ENCODE measurements at regions not wholly inside any gene's neighbourhood (a gene's known extent, or its start where the extent isn't known, plus 50 kb on each side); places are given as distances from the start of the nearest gene placed in this dataset.
"Not testable (repeated sequence)": the region's sequence is repeated elsewhere in the genome, so short reads cannot be mapped to it uniquely, and the experiment has no call there.

- DNase-seq (ENCODE audit: low read depth) = peak; percentile 5
Observed at GRCh38 chr6:112511441-112511840, 164.3 kb downstream of the RFPL4B start.

GRCh38 chr6:112513175-112513574 is 166.0 kb downstream of the RFPL4B start:
- no peak for DNase-seq (ENCODE audit: low read depth)

- peak; percentile 10 for DNase-seq (ENCODE audit: low read depth)
Observed at GRCh38 chr6:112522587-112522986, 175.5 kb downstream of the RFPL4B start.

GRCh38 chr6:112524071-112524470 is 176.9 kb downstream of the RFPL4B start:
- DNase-seq (ENCODE audit: low read depth) = no peak

- no peak for DNase-seq (ENCODE audit: low read depth)
Observed at GRCh38 chr6:112525749-112526148, 178.6 kb downstream of the RFPL4B start.

- DNase-seq (ENCODE audit: low read depth) = no peak
Observed at GRCh38 chr6:112526594-112526993, 179.5 kb downstream of the RFPL4B start.

- DNase-seq (ENCODE audit: low read depth) = not testable (repeated sequence)
Observed at GRCh38 chr6:112528306-112528705, 181.2 kb downstream of the RFPL4B start.

GRCh38 chr6:112535816-112536215 is 188.7 kb downstream of the RFPL4B start:
- DNase-seq (ENCODE audit: low read depth) = no peak

GRCh38 chr6:112539355-112539754 is 192.2 kb downstream of the RFPL4B start:
- no peak for DNase-seq (ENCODE audit: low read depth)

GRCh38 chr6:112541847-112542246 is 194.7 kb downstream of the RFPL4B start:
- DNase-seq (ENCODE audit: low read depth) = not testable (repeated sequence)

- DNase-seq (ENCODE audit: low read depth) = not testable (repeated sequence)
Observed at GRCh38 chr6:112547321-112548085, 200.4 kb downstream of the RFPL4B start.

- no peak for DNase-seq (ENCODE audit: low read depth)
Observed at GRCh38 chr6:112549749-112550148, 202.6 kb downstream of the RFPL4B start.

GRCh38 chr6:112557435-112557834 is 210.3 kb downstream of the RFPL4B start:
- DNase-seq (ENCODE audit: low read depth) = peak; percentile 39

- no peak for DNase-seq (ENCODE audit: low read depth)
Observed at GRCh38 chr6:112557961-112558360, 210.8 kb downstream of the RFPL4B start.

GRCh38 chr6:112560651-112561050 is 213.5 kb downstream of the RFPL4B start:
- DNase-seq (ENCODE audit: low read depth) = no peak

GRCh38 chr6:112562301-112563231 is 215.4 kb downstream of the RFPL4B start:
- DNase-seq (ENCODE audit: low read depth) = peak; percentile 67

GRCh38 chr6:112563368-112563767 is 216.2 kb downstream of the RFPL4B start:
- DNase-seq (ENCODE audit: low read depth) = peak; percentile 85

- no peak for DNase-seq (ENCODE audit: low read depth)
Observed at GRCh38 chr6:112568066-112568465, 220.9 kb downstream of the RFPL4B start.

- peak; percentile 81 for DNase-seq (ENCODE audit: low read depth)
Observed at GRCh38 chr6:112571488-112572270, 224.5 kb downstream of the RFPL4B start.

- DNase-seq (ENCODE audit: low read depth) = no peak
Observed at GRCh38 chr6:112574190-112574589, 227.1 kb downstream of the RFPL4B start.

- peak; percentile 21 for DNase-seq (ENCODE audit: low read depth)
Observed at GRCh38 chr6:112575309-112575834, 228.2 kb downstream of the RFPL4B start.

- peak; percentile 24 for DNase-seq (ENCODE audit: low read depth)
Observed at GRCh38 chr6:112576423-112576822, 229.3 kb downstream of the RFPL4B start.
